ENCODE measurements at regions not wholly inside any gene's neighbourhood (a gene's known extent, or its start where the extent isn't known, plus 50 kb on each side); places are given as distances from the start of the nearest gene placed in this dataset.
"Not testable (repeated sequence)": the region's sequence is repeated elsewhere in the genome, so short reads cannot be mapped to it uniquely, and the experiment has no call there.

GRCh38 chr10:48102410-48103146 is 103.0 kb upstream of the FAM25C start:
- DNase-seq (ENCODE audit: low read depth in 2 of 3, low spot score in 2 of 3) = not testable (repeated sequence)

GRCh38 chr10:48098854-48099253 is 99.3 kb upstream of the FAM25C start:
- DNase-seq (ENCODE audit: low read depth in 2 of 3, low spot score in 2 of 3) = not testable (repeated sequence)

GRCh38 chr10:48090706-48091105 is 91.1 kb upstream of the FAM25C start:
- DNase-seq (ENCODE audit: low read depth in 2 of 3, low spot score in 2 of 3) = not testable (repeated sequence)

GRCh38 chr10:48088087-48088486 is 88.5 kb upstream of the FAM25C start:
- DNase-seq (ENCODE audit: low read depth in 2 of 3, low spot score in 2 of 3) = peak in 1 of 3 donors; percentile 3

- not testable (repeated sequence) for DNase-seq (ENCODE audit: low read depth in 2 of 3, low spot score in 2 of 3)
Observed at GRCh38 chr10:48084446-48084845, 84.9 kb upstream of the FAM25C start.

- not testable (repeated sequence) for DNase-seq (ENCODE audit: low read depth in 2 of 3, low spot score in 2 of 3)
Observed at GRCh38 chr10:48071228-48071627, 71.6 kb upstream of the FAM25C start.

GRCh38 chr10:48063944-48064625 is 64.5 kb upstream of the FAM25C start:
- DNase-seq (ENCODE audit: low read depth in 2 of 3, low spot score in 2 of 3) = not testable (repeated sequence)

- DNase-seq (ENCODE audit: low read depth in 2 of 3, low spot score in 2 of 3) = not testable (repeated sequence)
Observed at GRCh38 chr10:48055395-48055794, 55.8 kb upstream of the FAM25C start.
